Pancreas (tissue), 10 donors: ENCODE measurements at regions not wholly inside any gene's neighbourhood (a gene's known extent, or its start where the extent isn't known, plus 50 kb on each side); places are given as distances from the start of the nearest gene placed in this dataset.

Experiments
- ATAC-seq, 4 donors: fragments of 200-7000 bp; cut with Tn5 transposase; one replicate each; pipeline versions ENCODE4 v1.8.0 to v1.9.1; 2020; ENCODE audit warnings: mild to moderate bottlenecking in 4 of 4, moderate library complexity in 4 of 4
- DNase-seq, 6 donors: peaks; one replicate each; pipeline ENCODE4 v3.0.0-alpha.2; 2020
- FAIRE-seq: peaks from 2 replicates; lab custom pipeline; 2012; peaks lifted over from hg19 to GRCh38; lab: Jason Lieb, UNC
- H3K27ac ChIP-seq, 4 donors: fragments of 200-600 bp; sonication (generic); 1 replicate in 3 of 4; 2 replicates in 1 of 4; pipeline versions ENCODE4 v1.5.0 to v1.8.0; 2020
- H3K27me3 ChIP-seq, 4 donors: fragments of 200-600 bp; one replicate each; pipeline ENCODE4 v1.8.0; 2021
- H3K36me3 ChIP-seq, 3 donors: fragments of 200-600 bp; sonication (generic) in 1 of 3; one replicate each; pipeline versions ENCODE4 v1.5.0 to v1.8.0; 2020 to 2021
- H3K4me1 ChIP-seq, 3 donors: fragments of 200-600 bp; one replicate each; pipeline ENCODE4 v1.8.0; 2021
- H3K4me3 ChIP-seq, 4 donors: fragments of 200-600 bp; sonication (generic) in 2 of 4; one replicate each; pipeline versions ENCODE4 v1.5.0 to v1.8.0; 2020 to 2021
- H3K9me3 ChIP-seq, 4 donors: fragments of 200-600 bp; one replicate each; pipeline ENCODE4 v1.8.0; 2021
- WGBS, 2 donors: extraction: QIAGEN DNeasy Blood & Tissue Kit; methylation state at CpG; one replicate each; pipeline ENCODE4 v1.1.7; 2013; 5-methylcytosine and 5-hydroxymethylcytosine counted together
- intact Hi-C, 3 donors: fragments of 100-400 bp; cut with DNase I; formaldehyde crosslinking; loops; one replicate each; pipeline versions ENCODE4 v1.11.1 to v1.14.2; 2022
- TF ChIP-seq, protein P1 (sequence below), 4 donors: fragments of 200-600 bp; sonication (generic) in 3 of 4; IDR thresholded peaks; one replicate each; pipeline versions ENCODE4 v1.5.0 to v1.8.0; 2021; ENCODE audit warnings: antibody characterized with exemption in 4 of 4
- donor health status: healthy with polysubstance abuse.
- donor health status: DM: no; HTN: no; CAD: no; lungs with moderate emphysema.
- donor health status: DM: no; HTN: no; CAD: no.
- donor health status: control.
- donor health status: control.
- donor health status: Bipolar disorder and iron deficiency.
- donor health status: DM: yes; HTN: yes; CAD: no.
- donor health status: DM: no; HTN: no; CAD: no.
- donor health status: DM: no; HTN: no; CAD: no.
- donor health status: DM: yes; HTN: yes; CAD: no.

DNA sequence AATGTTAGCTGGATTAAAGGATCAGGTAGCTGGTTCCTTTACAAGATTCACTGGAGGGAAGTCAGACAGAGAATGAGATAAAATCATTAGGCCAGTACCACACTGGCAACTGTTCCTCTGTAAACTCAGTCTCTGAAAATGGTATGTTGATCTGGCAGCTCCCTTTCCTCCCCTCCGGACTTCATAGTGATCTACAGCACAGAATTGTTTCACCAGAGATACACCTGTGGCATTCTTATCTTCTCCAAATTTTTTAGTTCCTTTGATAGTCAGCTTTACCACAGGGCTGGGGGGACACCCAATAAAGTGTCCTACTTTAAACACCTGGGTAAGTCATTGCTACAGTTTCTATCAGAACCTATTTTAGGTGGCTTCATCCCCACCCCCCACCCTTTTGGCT is 304.3 kb upstream of the KCNH8 start:
- H3K4me1 ChIP-seq = no peaks in the 10 kb centered on the region
- no peak overlapping the region for H3K4me3 ChIP-seq
- TF ChIP-seq, protein P1, sequence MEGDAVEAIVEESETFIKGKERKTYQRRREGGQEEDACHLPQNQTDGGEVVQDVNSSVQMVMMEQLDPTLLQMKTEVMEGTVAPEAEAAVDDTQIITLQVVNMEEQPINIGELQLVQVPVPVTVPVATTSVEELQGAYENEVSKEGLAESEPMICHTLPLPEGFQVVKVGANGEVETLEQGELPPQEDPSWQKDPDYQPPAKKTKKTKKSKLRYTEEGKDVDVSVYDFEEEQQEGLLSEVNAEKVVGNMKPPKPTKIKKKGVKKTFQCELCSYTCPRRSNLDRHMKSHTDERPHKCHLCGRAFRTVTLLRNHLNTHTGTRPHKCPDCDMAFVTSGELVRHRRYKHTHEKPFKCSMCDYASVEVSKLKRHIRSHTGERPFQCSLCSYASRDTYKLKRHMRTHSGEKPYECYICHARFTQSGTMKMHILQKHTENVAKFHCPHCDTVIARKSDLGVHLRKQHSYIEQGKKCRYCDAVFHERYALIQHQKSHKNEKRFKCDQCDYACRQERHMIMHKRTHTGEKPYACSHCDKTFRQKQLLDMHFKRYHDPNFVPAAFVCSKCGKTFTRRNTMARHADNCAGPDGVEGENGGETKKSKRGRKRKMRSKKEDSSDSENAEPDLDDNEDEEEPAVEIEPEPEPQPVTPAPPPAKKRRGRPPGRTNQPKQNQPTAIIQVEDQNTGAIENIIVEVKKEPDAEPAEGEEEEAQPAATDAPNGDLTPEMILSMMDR (IDR thresholded peaks at IDR 0.05) = no peak
- DNase-seq (no peak), ATAC-seq (no peak), FAIRE-seq (no peak)
- H3K27ac ChIP-seq = no peak overlapping the region
- intact Hi-C loops = no loop called here
- no peaks in the 10 kb centered on the region for H3K9me3 ChIP-seq
- H3K27me3 ChIP-seq = no peaks in the 10 kb centered on the region
- H3K36me3 ChIP-seq = no peaks in the 10 kb centered on the region
- 31 to 40% methylated on average over 1 of the region's 1 CpG for WGBS, 2 donors

DNA sequence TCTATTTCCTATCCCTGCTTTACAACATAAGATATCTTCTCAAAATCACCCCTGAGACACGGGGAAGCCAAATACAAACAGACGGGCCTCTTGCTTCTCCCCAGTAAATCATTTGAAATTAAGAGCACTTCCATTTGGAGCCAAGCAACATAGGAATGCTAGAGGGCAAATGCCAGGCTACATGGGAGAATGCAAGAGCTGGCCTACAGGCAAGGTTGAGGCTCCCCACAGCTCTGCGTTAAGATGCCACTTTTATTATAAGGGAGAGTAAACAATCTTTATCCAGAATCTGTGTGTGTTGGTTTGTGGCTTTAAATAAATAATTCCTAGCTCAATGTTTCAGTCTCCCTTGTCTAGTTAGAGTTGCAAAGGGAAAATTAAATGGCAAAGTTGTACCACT is 305.1 kb upstream of the KCNH8 start:
- H3K27ac ChIP-seq = no peak overlapping the region
- H3K27me3 ChIP-seq = no peaks in the 10 kb centered on the region
- WGBS, 2 donors = 58 to 61% methylated on average over 3 of the region's 3 CpGs
- DNase-seq = no peak
- H3K4me3 ChIP-seq = no peak overlapping the region
- no peak for ATAC-seq
- no peaks in the 10 kb centered on the region for H3K9me3 ChIP-seq
- no peaks in the 10 kb centered on the region for H3K4me1 ChIP-seq
- intact Hi-C loops = no loop called here
- no peak for FAIRE-seq
- TF ChIP-seq, protein P1 (IDR thresholded peaks at IDR 0.05) = no peak
- H3K36me3 ChIP-seq = no peaks in the 10 kb centered on the region

DNA sequence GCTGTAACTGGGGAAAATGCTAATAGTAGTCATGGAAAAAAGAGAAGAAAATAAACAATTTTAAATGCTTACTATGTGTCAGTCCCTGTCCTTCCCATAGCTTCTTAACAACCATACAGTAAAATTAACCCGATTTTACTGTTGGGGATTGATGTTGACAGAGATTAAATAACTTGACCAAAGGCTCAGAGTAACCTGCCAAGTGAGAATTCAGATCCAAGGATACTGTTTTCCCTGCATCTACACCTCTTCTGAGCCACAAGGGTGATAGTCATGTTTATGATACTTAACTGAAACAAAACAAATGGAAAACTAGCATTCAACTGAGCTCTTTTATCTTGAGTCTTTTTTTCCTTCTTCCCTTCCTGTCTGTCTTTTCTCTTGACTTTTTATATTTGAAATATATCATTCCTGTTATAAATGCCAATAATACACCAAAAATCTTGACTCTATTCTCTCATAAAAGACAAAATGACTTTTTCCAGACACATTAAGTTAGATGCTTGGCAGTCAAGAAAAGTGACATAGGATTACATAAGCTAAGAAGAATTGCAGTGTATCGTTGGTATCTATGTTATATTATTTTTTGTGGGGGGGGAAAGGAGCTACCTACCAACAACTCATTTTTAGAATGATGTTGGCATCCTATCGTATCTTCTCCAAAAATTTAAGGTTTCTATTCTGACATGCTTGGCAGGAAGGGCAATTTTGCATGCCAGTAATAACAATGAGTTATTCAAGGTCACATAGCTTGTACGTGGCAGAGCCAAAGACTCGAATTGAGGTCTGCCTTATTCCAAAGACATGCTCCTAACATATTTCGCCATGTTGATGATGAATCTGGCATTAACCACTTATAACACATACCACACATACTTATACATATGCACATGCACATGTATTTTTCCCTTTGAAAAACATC is 306.6 kb upstream of the KCNH8 start:
- no peak for FAIRE-seq
- intact Hi-C loops = no loop called here
- H3K36me3 ChIP-seq = no peaks in the 10 kb centered on the region
- TF ChIP-seq, protein P1 (IDR thresholded peaks at IDR 0.05) = no peak
- no peak for DNase-seq
- H3K27me3 ChIP-seq = no peaks in the 10 kb centered on the region
- no peak for ATAC-seq
- no peak overlapping the region for H3K4me3 ChIP-seq
- H3K4me1 ChIP-seq = no peaks in the 10 kb centered on the region
- WGBS, 2 donors = 28 to 33% methylated on average over 6 of the region's 6 CpGs
- no peaks in the 10 kb centered on the region for H3K9me3 ChIP-seq
- no peak overlapping the region for H3K27ac ChIP-seq

DNA sequence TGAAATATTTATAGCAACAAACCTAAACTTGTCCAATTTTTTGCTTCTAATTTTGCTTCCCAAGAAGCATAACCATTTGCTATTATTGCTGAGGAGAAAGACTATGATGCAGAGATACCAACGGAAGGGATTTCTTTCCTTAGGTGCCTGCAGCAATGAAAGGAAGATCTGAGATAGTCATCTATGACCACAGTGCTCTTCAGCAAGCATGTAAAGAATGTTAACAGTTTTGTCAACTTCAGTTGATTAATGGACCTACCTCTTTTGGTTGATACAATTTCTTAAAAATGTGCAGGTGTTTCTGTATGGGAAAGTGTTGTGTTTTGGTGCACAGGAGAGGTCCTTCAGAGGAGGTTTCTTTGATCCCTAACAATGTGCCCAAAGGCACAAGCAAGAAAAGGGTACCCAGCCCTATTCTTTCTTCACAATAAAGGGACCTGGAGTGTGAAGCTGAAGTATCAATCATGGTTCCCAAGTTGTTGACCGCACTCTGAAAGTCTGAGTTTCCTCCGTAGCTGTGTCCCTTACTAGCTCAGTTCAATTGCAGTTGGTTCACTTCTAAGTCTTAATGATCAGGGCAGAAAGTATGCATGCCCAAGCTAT is 307.7 kb upstream of the KCNH8 start:
- H3K9me3 ChIP-seq = no peaks in the 10 kb centered on the region
- 76 to 84% methylated on average over 3 of the region's 3 CpGs for WGBS, 2 donors
- FAIRE-seq (no peak), ATAC-seq (no peak), DNase-seq (no peak)
- no peaks in the 10 kb centered on the region for H3K36me3 ChIP-seq
- no peak overlapping the region for H3K27ac ChIP-seq
- no peaks in the 10 kb centered on the region for H3K27me3 ChIP-seq
- H3K4me1 ChIP-seq = no peaks in the 10 kb centered on the region
- intact Hi-C loops = no loop called here
- no peak overlapping the region for H3K4me3 ChIP-seq
- TF ChIP-seq, protein P1 (IDR thresholded peaks at IDR 0.05) = no peak

DNA sequence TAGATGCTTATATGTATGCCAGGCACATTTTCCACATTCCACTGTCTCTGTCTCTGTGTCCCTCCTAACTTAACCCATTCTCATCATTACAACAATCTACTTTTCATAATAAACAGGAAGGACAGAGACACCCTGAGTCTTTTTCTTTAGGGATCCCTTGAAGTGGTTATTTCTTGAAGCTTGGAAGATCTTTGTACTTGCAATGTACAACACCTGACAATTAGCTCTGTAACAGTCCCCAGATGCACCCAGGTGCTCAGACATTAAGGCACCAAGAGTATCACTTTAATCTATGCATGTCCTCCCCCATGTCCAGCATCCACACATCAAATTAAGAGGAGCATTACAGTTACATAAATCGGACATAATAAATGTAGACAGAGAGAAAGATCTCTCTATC is 309.6 kb upstream of the KCNH8 start:
- ATAC-seq = no peak
- TF ChIP-seq, protein P1 (IDR thresholded peaks at IDR 0.05) = no peak
- H3K27me3 ChIP-seq = no peaks in the 10 kb centered on the region
- FAIRE-seq = no peak
- DNase-seq = no peak
- 68 to 73% methylated on average over 1 of the region's 1 CpG for WGBS, 2 donors
- no peaks in the 10 kb centered on the region for H3K36me3 ChIP-seq
- no peak overlapping the region for H3K27ac ChIP-seq
- intact Hi-C loops = no loop called here
- no peak overlapping the region for H3K4me3 ChIP-seq
- H3K9me3 ChIP-seq = no peaks in the 10 kb centered on the region
- H3K4me1 ChIP-seq = no peaks in the 10 kb centered on the region
